Stimulated activated CD8-positive, alpha-beta memory T cell treated with anti-CD3 and anti-CD28 coated beads, Interleukin-4, amount 100 ng/mL, for 48 hours (primary cell): ENCODE measurements at regions not wholly inside any gene's neighbourhood (a gene's known extent, or its start where the extent isn't known, plus 50 kb on each side); places are given as distances from the start of the nearest gene placed in this dataset.
"Not testable (repeated sequence)": the region's sequence is repeated elsewhere in the genome, so short reads cannot be mapped to it uniquely, and the experiment has no call there.

Experiments
- DNase-seq: peaks from one replicate; pipeline ENCODE4 v3.0.0-alpha.2; 2020

DNA sequence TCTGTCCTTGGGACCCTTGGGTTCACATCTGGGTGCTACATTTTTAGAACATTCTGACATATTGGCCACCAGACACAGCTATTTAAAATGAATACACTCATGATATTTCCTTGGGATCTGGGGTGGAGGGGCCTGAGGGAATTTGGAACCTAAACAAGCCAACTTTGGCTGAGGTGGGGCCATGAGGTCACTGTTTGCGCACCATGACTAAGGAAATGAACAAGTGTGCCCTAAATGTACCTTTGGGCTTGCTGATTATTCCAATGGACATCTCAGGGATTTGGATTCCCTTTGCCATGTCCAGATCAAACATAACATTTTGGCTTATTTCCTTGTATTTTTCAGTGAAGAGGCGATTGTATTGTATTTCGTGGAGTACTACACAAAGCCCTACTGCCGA lies 80.5 kb upstream of the SEC11C start:
- no peak for DNase-seq

GRCh38 chr18:59060551-59060950 lies 79.1 kb upstream of the SEC11C start:
- no peak for DNase-seq

- no peak for DNase-seq
Measured at GRCh38 chr18:59061914-59062642, 77.6 kb upstream of the SEC11C start.

- DNase-seq: no peak
Measured at GRCh38 chr18:59062643-59063006, 77.1 kb upstream of the SEC11C start.

- no peak for DNase-seq
Measured at GRCh38 chr18:59063300-59063906, 76.3 kb upstream of the SEC11C start.

DNA sequence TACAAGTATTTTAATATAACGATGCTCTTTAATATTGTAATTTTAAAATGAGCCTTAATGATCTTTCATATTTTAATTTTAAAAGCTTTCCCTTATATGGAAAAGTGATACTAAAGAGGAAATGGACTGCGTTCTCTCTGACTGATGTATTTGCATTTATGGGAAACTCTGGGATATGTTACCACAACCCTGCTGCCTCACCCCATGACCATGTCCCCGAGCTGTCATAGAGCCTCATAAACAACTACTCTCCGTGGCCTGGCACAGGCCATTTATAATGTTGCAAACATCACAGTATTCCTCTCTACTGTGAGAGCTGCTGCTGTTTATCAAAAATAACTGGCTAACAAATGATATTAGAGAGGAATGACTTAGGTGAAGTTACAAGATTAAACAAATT lies 75.8 kb upstream of the SEC11C start:
- no peak for DNase-seq

DNA sequence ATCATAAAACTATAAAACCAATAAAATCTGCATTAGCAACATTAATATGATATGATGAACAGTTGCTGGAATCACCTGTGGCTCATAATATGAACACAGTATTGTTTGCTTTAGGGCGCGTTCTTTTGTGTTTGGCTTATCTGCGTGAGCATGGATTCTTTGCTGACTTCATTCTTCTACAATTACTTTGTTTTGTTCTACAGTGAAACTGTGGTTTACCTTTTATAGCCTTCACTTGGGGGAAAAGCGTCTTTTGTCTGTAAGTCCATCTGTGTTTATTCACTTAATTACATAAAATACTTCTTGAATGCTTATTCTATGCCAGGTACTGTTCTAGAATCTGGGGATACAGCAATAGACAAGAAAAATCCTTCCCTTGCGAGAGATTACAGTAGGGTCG lies 74.0 kb upstream of the SEC11C start:
- DNase-seq: no peak

DNA sequence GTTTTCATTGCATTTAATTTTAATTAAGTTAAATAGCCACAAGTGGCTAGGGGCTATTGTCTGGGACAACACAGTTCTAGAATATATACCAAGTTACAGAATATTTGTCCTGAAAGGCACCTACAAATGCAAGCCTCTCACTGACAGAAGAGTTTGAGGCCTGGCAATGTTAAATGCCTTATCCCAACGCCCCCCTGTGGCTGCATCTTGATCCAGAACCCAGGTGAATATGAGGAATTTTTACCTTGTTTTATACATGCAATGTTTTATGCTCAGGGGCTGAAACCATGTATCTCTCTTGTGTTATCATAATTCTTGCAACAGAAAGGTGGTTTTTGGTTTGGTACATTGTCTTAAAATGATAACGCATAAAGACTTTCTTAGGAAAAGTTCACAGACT lies 71.8 kb upstream of the SEC11C start:
- DNase-seq: peak; percentile 38

- DNase-seq: no peak
Measured at GRCh38 chr18:59068276-59069071, 71.2 kb upstream of the SEC11C start.

DNA sequence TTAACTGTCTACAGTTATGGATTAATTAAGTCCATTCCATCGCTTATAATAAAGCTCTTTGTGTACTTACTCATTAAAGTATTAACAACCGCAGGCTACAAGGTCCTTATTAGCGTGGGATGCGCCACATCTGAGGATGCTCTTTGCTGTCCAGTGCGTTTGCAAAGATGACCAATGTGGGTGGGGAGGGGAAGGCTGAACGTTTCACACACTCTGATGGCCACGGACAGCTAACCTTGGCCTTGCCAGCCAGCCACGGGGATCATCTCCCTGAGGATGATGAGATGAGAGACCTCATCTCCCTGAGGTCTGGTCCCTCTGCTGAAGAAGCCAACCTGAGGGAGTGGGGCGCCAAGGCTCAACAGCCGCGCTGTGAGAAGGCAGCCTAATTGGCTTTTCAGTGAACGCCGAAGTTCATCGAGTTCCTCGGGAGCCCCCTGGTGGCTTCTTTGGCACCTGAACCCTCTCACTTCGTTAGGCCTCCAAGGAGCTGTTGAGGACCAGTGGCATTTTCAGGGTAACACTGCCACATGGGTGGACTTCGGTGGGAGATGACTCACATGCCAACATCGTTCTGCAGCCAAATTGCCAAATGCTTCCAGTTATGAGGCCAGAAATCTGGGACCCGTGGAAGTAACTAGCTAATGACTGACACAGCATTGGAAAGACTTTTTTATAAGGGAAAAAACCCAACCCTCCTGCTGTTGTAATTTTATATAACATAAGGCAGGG lies 69.3 kb upstream of the SEC11C start:
- peak; percentile 94 for DNase-seq

- no peak for DNase-seq
Measured at GRCh38 chr18:59072727-59073421, 66.8 kb upstream of the SEC11C start.

- DNase-seq: no peak
Measured at GRCh38 chr18:59075923-59076322, 63.8 kb upstream of the SEC11C start.

GRCh38 chr18:59079264-59079663 lies 60.4 kb upstream of the SEC11C start:
- no peak for DNase-seq

DNA sequence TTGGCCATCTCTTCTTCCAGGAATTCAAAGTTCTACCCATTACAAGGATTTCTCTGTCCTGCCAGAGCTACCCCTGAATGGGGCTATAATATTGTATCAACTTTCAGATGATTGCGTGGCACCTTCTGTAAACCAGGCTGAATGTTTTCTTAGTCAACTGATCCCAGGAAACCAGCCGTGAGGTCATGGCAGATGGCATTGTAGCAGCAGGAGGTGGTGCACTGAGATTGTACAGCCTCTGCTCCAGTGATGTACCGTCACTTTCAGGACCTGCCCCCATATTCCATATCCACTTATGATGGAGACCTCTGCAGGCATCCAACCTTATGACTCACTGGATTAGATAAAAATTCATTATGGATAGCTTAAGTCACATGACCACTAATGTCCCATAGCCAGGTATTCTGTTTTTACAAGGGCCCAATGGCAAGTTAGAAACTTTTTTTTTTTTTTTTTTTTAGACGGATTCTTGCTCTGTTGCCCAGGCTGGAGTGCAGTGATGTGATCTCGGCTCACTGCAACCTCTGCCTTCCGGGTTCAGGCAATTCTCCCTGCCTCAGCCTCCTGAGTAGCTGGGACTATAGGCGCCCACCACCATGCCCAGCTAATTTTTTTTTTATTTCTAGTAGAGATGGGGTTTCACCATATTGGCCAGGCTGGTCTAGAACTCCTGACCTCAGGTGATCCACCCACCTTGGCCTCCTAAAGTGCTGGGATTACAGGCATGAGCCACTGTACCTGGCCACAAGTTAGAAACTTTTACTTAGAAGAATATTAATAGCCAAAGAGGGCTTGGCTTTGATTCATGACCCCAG lies 59.8 kb upstream of the SEC11C start:
- DNase-seq: not testable (repeated sequence)

DNA sequence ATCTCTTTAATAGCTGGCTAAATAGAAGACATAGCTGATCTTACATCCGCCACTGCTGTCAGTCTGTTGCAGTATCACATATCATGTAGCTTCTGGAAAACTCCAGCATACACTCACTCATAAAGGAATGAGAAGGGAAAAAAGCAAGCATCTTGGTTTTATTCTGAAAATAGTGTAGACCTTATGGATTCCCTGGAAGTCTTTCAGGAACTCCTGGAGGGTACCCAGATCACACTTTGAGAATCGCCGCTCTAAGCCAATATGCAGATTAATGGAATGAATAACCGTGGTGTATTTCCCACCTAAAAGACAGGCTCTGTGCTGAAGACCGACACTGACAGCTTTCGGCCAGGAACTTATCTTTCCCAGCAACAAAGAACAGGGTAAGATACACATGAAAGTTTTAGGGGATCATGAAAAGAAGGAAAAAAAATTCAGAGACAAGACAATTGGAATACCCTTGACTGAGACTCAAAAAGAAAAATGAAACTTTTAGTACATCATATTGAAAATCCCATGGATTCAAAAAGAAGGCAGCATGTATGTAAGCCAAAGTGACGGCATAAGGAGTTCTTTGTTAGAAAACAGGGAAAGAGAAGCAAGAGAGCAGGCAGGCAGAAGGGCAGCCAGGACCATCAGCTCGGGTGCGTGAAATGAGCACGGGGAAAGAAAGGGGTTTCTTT lies 56.4 kb upstream of the SEC11C start:
- DNase-seq: no peak

- DNase-seq: no peak
Measured at GRCh38 chr18:59085126-59085794, 54.4 kb upstream of the SEC11C start.

DNA sequence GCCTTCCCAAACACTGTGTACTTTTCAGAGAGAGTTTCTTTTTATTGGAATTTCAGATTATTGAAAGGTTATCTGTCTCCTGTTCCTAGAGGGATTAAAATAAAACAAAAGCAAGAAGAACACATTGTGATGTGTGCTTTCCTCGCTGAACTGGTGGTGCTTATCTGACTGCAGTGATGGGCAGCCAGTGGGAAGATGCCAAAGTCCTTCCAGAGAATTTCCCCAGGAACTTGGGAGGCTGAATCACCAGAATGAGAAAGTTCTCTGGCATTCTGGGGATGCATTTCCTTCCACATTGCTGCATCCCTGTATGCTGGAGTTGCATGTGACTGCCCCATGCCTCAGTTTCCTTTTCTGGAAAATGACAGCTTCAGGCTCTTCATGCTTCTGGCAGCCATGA lies 53.9 kb upstream of the SEC11C start:
- no peak for DNase-seq

DNA sequence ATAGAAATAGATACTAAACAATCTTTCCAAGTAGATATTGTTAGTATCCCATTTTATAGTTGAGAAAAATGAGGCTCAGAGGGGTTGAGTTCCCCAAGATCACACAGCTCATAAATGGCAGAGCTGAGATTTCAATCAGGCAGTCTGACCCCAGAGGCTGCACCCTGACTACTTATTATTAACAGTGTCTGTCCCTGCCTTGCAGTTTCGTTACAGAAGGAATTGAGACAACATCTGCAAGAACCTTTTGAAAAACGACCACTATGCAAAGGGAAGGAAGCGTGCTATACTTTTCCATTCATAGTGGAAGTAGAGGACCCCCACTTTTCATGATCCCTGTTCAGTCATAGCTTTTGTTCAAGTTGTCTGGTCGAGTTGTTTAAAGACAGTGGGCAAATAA lies 53.2 kb upstream of the SEC11C start:
- DNase-seq: no peak

- DNase-seq: no peak
Measured at GRCh38 chr18:59087391-59087790, 52.3 kb upstream of the SEC11C start.
